GM18517 (cell line): ENCODE measurements at regions not wholly inside any gene's neighbourhood (a gene's known extent, or its start where the extent isn't known, plus 50 kb on each side); places are given as distances from the start of the nearest gene placed in this dataset.

Experiments
- ATAC-seq: cut with Tn5 transposase; IDR thresholded peaks from one replicate; pipeline ENCODE4 v1.9.1; 2021; ENCODE audit warnings: mild to moderate bottlenecking, moderate library complexity; ENCODE audit not compliant: unreplicated experiment

DNA sequence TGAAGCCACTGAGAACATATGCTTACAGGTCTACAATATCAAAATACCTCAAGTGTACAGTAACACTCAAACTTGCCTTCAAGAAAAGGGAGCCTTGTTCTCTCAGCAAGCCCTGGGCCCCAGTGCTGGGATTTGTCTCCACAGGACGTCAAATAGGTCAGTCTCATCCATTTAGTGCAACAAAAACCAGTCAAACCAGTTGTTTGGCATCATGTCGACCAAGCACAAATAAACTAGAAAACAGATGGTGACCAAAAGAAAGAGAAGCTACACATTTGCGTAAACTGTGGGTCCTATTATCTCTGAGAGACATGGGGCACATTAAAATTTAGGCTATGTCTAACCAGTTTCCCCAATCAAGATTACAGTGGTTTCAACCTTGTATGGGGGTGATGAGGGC is 182.6 kb upstream of the PKDCC start:
- no peak for ATAC-seq

DNA sequence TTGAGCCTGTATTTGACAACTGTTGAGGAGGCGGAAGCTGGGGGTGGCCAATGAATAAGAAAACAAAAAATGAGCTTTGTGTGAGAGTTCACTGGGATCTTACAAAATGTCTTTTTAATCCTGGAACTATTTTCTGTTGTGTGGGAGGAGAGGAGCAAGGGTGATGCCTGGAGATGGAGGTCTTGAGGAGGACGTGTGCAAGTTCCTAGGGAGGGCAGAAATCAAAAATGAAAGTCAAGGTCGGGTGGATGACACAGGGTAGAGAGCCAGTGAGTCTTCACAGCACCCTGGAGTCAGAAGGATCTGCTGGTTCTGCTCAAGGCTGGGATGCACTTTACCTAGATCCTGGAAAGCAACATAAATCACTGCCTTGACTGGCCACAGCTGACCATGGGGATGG is 180.3 kb upstream of the PKDCC start:
- ATAC-seq: no peak

DNA sequence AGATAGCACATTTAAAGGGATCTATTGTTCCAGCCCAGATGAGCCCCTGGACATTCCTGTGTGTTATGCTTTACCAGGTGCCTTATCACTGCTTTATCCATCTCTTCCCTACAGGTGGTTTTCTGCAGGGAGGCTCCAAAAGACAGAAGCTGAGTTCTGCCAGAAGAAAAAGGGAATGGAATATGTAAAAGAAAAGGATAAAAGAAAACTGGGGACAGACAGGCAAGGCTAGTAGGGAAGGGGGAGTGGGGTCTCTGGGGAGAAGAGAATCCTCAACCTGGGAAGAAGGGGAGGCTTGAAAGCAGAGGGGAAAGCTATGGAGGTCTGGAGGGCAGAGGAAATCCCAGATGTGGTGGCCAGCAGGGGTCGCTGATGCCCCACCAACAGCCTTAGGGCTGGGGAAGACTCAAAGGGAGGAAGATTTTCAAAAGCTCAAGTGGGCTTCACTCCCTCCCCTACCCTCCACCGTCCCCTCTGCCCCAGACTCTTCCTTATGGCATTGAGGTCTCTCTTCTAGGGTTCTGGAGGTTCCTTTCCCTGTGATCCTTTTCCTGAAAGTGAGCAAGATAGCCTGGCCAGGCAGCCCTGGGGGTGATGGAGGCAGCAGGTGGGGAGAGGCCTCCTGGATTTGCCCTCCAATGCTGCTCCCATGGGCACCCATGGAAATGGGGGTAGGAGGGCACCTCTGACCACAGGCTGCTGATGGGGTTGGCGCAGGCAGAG is 178.1 kb upstream of the PKDCC start:
- no peak for ATAC-seq

DNA sequence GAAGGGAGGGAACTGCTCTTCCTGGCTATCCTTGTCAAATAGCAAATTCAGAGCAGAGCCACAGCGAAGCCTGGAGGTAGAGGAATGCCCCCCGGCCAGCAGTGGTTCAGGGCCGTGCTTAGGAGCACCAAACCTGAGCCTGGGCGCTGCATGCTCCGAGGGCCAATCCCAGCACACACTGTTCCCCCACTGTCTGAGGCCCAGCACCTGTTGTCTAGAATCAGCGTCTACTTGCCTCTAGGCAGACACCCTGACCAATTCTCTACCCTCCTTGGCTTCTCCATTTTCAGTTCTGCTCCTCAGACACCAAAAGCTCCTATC is 177.6 kb upstream of the PKDCC start:
- ATAC-seq: no peak

DNA sequence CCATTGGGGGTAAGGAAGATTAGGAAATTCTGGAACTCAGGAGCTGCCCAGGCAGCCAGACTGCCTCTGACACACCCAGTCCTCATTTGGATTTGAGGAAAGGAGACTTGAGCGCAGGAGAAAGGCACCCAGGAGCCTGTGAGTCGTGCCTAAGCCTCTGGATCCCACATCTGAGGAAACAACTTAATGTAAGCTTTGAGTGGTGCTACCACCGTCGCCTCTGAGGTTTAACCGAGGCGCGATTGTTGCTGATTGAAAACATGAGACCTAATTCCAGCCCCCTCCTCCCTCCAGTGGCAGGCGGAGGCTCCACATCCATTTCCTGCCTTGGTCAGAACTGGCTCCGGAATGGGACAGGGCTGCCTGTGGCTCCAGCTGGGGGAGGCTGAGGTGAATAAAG is 176.7 kb upstream of the PKDCC start:
- no peak for ATAC-seq

DNA sequence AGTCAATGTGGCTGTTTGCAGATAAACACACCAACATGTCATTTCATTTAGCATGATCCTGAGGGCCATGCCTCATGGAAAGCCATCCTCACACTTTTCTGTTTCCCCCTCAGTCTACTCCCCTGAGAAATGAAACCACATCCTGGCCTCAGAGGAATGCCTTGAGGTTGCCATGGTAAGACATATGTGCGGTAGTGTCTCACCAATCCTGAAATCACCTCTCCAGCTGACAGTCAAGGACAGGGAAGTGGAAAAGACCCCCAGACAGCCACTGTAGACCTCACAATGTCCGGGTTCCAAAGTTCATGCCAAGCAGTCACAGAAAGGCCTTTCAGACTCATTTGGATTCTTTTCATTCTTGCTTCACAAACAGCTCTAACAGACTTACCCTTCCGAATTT is 175.2 kb upstream of the PKDCC start:
- ATAC-seq: no peak

DNA sequence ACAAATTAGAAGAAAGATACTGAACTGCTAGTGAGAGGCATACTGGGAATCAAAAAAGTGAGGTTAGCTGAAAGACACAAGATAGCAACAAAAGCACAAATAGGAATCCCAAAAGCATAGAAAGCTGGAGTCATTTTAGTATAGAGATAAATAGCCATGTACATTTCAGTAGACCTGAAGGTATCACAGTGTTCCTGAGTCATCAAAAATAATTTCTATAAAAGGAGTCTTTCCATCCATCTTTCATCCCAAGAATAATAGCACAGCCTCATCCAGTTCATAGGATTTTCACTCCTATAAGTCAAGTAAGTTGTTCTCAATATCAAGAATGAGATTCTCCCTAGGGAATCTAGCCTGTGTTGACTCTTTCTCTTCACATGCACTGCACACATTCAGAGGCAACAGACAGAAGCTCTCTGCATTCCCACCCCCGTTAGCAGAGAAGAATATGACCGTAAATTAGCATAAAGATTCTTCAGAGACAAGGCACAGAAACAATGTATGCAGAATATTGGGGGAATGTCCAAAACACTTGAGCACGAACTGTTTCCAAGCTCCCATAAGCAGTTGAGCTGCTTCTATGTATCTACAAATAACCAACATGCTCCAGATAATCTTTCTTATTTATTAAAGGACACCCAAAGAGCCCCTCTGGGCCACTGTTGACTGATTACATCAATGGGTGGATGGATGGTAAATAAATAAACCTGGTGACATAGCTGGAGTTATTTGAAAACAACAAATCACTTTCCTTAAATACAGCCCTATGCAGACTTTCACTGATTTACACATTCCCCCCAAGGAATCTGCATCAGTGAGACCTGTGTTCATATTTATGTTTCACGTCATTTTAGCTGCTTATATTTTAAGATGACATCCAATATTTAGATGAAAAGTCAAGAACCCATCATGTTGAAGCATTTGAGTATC is 174.5 kb upstream of the PKDCC start:
- no peak for ATAC-seq

DNA sequence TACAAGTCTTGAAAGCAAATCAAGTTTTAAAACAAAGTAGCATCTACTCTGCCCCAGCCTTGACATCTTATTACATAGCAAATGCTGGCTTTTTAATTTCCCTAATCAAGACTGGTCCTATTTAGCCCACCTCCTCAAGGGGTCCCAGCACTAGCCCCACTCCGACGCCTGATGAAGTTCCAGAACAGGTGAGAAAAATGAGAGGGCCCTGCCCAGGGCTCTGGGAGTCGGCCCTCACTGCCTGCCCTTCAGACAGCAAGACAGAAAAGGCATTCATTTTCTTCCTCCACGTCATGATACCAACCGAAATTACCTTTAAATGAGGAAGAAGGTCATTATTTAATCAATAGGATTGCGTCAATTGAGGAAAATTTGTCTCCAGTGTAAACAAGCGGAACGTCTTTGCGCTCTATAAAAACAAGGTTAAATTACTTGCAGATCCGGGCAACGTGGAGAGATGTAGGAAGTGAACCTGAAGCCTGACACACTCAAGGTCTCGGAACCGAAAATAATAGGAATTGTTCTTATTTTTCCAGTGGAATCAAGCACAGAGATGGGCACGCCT is 170.6 kb upstream of the PKDCC start:
- ATAC-seq: no peak

DNA sequence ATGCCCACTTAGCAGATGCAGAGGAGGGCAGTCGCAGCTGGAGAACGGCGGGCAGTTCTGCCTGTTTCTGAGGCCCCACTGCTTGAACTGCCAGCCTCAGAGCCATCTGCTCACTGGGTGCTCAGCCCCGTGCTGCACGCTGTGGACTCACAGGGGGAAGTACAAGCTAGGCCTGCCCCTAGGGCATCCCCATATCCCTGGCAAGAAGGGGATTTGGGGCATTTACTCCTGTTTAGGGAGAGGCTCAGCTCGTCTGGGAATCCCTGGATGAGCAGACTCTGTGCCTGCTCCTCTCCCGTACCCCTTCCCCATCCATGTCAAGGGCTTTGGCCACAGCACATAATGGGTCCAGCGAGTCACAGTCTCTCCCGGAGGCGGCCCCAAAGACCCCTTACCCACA is 169.8 kb upstream of the PKDCC start:
- ATAC-seq: no peak

DNA sequence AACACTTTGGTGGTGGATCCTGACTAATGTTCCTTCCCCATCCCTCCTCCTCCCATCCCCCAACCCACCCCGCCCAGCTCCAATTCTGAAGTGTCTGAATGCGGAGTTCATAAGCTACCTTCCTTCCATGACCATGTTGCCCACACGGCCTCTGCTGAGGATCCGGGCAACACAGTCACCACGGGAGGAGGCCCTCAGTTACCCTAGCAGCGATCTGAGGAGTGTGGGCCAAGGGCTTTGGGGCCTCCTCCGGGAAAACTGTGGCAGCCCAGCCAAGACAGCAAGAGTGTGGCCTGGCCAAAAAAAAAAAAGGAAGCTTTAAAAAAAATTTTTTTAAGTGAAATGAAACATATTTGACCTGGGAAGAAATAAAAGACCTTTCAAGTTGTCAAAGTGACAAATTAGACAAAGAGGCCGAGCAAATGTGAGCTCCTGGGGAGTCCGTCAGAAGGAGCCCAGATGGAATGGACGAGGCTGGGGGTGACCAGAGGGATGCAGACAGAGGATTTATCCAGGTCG is 169.0 kb upstream of the PKDCC start:
- no peak for ATAC-seq

DNA sequence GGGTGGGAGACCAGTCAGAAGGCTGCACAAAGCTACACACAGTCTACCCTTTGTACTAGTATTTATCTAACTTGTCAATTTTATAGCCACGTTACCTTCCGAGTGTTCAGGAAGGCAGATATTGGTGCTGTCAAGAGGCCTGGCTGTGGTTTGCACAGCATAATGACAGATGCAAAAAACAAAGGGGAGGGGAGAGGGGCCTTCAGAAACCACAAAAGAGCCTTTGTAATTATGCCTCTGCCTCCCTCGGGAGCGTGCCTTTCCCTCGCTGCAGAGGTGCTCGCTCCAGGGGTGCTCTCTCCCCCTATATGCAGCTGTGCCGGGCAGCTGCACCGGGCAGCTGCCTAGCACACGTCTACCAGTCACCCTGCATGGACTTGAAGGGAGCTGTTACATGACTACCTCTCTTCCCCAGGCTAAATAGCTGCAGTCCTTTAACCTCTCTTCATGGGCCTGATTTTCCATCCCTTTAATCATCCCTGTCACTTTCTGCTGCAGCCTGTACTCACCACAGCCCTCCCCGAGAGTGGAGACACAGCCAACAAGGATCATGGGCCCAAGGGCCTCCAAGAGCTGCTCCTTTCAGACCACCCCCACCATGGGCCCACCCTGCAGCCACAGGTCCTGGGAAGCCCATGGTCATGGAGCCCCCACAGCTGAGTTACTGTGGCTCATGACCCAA is 168.4 kb upstream of the PKDCC start:
- no peak for ATAC-seq

DNA sequence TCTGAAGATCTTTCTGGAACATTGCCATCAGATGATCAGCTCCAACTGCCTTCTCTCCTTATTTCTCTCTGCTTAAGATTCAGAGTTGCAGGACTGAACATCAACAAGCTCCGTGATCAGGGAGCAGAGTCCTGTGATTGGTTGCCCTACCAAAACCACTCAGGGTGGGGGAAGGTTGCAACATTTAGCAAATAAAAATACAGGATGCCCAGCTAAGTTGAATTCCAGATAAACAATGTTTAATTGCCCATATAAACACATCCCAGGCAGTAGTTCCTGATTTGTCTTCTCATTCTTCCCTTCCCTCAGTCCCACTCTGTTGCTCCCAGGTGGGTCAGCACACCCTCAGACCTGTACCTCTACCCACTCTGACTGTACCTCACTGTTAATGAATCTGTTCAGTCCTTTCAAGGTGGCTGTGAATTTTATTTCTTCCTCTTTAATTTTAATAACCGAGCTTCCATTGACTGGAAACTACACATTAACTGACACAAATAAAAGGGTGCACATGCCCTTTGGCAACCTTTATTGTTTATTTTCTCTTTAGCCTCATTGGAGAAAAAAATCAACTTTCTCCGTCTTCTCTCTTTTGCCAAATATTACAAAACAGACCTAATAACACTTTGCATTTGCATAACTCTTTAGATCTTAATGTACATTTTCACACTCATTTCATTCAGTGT is 167.1 kb upstream of the PKDCC start:
- ATAC-seq: no peak

DNA sequence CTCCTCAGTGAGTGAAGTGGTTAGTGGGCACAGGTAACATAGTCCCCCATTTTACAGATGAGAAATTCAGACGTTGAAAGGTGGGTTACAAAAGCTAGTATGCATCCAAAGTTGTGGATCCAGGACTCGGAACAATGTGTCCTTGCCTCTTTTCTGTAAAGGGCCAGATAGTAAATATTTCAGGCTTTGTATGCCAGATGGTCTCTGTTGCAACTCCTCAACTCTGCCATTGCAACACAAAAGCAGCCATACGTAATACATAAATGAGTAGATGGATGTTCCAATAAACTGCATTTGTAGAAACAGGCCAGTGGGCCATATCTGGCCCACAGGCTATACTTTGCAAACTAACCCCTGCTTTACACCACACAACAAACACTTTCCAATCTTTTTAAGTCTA is 166.6 kb upstream of the PKDCC start:
- no peak for ATAC-seq

DNA sequence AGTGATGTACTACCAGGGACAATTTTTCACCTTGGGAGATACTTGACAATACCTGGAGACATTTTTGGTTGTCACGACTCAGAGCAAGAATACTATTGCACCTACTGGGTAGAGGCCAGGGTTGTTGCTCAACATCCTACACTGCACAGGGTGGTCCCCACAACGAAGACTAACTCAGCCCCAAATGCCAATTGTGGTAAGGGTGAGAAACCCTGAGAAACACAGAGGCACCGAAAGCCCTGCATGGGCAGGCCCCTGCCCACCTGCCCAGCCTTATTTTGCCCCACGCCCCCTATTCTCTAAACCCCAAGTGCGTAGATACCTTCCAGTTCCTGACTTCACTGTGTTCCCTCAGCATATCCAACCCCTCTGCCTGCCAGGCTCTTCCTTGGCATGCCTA is 163.1 kb upstream of the PKDCC start:
- ATAC-seq: no peak

DNA sequence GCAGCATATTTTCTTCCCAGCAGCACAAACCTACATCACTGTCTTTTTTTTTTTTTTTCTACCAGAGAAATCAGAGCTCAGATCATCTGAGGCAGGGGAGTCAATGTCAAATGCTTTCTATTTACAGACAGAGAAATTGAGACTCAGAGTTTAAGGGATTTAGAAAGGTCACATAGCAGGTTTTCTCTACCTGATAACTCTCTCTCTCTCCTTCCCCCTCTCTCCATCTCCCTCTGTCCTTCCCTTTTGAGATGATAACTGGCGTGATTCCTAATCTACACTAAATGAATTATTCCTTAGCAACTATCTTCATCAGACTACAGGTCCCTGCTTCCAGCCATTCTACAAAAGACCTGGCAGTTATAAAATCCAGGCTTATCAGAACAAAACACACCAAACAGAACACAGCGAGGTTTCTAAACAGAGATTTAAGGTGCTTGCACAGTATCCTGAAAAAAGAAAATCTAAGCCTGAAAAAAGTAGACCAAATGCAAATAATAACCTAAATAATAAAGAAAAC is 161.6 kb upstream of the PKDCC start:
- no peak for ATAC-seq

DNA sequence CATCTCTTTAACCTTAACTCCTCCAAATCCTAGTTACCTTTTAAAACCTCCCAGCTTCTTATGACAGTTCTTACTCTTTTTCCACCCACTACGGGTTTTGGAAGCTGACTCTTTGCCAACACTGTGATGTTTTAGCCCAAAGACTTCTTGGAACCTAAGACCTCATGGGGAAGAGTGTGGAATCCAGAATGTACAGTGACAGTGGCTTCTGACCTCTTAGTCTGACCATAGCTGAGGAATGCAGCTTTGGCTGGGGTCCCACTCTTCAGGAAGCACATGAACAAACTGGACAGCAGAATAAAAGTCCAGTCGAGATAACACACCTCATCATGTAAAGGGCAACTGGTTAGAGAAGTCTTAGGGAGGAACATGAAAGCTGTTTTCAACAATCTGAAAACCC is 161.1 kb upstream of the PKDCC start:
- ATAC-seq: no peak

DNA sequence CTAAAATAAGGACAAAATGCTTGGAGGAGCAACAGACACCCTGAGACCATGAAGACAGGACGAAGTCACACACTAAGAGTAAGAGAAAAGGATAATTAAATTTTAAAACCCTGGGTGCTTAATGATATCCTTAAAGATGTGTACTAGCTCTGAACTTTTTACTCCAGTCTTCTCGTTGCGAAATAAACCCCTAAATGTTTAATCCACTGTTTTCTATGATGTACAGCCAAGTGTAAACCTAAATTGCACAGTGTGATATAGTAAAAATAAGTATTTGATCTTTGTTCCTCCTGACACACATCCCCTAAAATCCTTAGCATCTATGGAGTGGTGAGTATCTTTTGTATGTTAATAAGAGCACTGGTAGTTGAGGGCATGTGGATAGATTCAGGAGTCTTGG is 157.5 kb upstream of the PKDCC start:
- ATAC-seq: no peak

DNA sequence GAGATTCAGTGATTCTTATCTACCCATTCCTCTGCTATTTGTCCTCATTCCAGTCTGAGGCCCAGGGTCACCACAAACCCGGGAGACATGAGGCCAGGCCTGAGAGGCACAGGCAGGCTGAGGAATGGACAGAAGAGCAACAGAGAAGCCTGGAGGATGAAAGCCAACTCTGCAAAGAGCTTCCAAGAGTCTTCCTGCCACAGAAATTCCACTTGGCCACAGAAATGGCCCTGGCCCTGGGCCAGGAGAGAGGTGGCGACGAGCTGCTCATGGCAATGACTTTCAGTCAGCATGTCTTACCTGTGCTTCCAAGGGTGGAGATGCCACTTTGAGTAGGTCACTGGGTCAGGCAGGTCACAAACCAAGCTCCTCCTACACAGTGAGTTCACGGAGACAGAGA is 155.3 kb upstream of the PKDCC start:
- ATAC-seq: no peak

DNA sequence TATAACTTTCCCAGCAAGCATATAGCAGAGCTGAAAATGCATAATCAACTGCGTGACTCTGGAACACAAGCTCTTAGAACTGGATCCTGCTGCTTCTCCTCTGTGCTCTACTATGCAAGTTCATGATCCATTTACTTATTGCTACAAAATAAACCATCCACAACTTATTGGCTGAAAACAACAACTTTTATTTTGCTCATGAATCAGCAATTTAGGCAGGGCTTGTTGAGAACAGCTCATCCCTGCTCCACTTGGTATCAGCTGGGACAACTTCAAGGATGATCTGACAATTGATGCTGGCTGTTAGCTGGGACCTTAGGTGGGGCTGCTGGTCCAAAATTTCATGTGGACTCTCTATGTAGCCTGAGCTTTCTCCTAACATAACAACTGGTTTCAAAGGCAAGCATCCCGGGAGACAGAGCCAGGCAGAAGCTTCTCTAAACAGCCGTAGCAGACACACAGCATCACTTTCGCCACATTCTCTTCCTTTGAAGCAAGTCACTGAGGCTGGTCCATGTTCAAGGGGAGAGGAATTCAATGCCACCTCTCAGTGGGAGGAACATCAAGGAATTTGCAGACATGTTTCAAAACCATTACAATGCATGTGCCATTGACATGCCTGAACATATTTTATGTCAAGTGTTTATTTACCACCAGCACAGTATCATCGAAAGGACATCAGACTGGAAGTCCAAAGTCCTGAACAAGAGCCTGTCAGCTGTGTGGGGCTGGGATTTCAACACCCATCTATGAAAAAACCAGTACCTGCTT is 153.1 kb upstream of the PKDCC start:
- no peak for ATAC-seq

DNA sequence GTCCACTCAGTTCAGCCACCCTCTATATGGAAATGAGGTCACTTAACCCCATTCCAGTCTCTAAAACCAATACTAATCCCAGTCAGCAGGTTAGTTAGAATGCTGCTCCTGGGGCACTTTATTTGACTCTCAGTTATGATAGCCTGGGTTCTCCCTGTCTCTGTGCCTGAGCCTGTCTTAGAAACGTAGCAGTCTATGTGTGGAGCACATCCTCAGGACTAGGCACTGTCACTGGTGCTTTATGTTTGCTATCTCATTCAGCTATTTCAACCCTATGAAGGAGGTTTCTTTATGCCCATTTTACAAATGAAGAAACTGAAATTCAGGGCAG is 152.5 kb upstream of the PKDCC start:
- no peak for ATAC-seq
